HCT116 (cell line): ENCODE measurements at regions not wholly inside any gene's neighbourhood (a gene's known extent, or its start where the extent isn't known, plus 50 kb on each side); places are given as distances from the start of the nearest gene placed in this dataset.

ENCODE experiments used
- ATAC-seq: fragments of 200-7000 bp; cut with Tn5 transposase; 2 replicates; pipeline ENCODE4 v1.9.1; 2020; ENCODE audit warnings: mild to moderate bottlenecking, moderate library complexity
- BruUV-seq: library from RNA; stranded (reverse); fragments of 400-500 nt; replicated peaks from 2 replicates; lab custom pipeline; 2021; lab: Mats Ljungman, UMichigan
- CTCF ChIA-PET: fragments of 300-600 bp; sonication (Branson Sonifier 250); formaldehyde crosslinking; loops from one replicate; lab custom pipeline; 2021; ENCODE audit warnings: antibody characterized with exemption; lab: Charles Lee
- POLR2A ChIA-PET: fragments of 300-600, 350-600 bp; sonication (Branson Sonifier 250); formaldehyde crosslinking; loops from one replicate; lab custom pipeline; 2021; ENCODE audit warnings: antibody characterized with exemption; lab: Charles Lee
- RAD21 ChIA-PET, 2 experiments: fragments of 300-600 bp; sonication (Branson Sonifier 250); formaldehyde crosslinking; loops; one replicate each; lab custom pipeline; 2023; ENCODE audit warnings: low total read pairs in 2 of 2; ENCODE audit not compliant: uncharacterized antibody in 2 of 2, unreplicated experiment in 2 of 2, low non-redundant PET in 1 of 2; lab: Charles Lee
- DNase-seq: peaks from one replicate; pipeline ENCODE4 v3.0.0-alpha.2; 2010; ENCODE audit warnings: low read depth, low spot score
- H2AFZ ChIP-seq: fragments of 200-600 bp; shearing (Covaris generic), sonication (generic); 2 replicates; pipeline ENCODE4 v1.6.1; 2017; ENCODE audit warnings: low read depth, mixed run types, mixed read lengths, antibody characterized with exemption, low read length; ENCODE audit not compliant: poor library complexity, severe bottlenecking
- H3K27ac ChIP-seq: 2 replicates; pipeline ENCODE4 v1.5.1; 2012; ENCODE audit warnings: low read depth, low read length
- H3K27me3 ChIP-seq: fragments of 200-600 bp; sonication (generic); 2 replicates; pipeline ENCODE4 v1.6.1; 2016; ENCODE audit warnings: mixed run types, low read length, mixed read lengths; ENCODE audit not compliant: insufficient read depth
- H3K36me3 ChIP-seq, 2 experiments: fragments of 200-500 bp in 1 of 2; fragments of 200-600 bp in 1 of 2; sonication (Bioruptor generic) in 1 of 2; sonication (generic) in 1 of 2; 2 replicates each; pipeline versions ENCODE4 v1.5.1 to v1.6.1; 2014 to 2016; ENCODE audit warnings: low read length in 2 of 2, inconsistent platforms in 1 of 2, mixed read lengths in 1 of 2, mixed run types in 1 of 2; ENCODE audit not compliant: insufficient read depth in 2 of 2, control insufficient read depth in 1 of 2
- H3K4me1 ChIP-seq, 2 experiments: fragments of 200-600 bp in 1 of 2; sonication (generic) in 1 of 2; 2 replicates each; pipeline versions ENCODE4 v1.5.1 to v1.6.1; 2012 to 2017; ENCODE audit warnings: low read length in 2 of 2, inconsistent platforms in 1 of 2, mild to moderate bottlenecking in 1 of 2, mixed read lengths in 1 of 2, mixed run types in 1 of 2, moderate library complexity in 1 of 2; ENCODE audit not compliant: insufficient read depth in 2 of 2, control insufficient read depth in 1 of 2
- H3K4me2 ChIP-seq: fragments of 200-600 bp; sonication (generic); 2 replicates; pipeline ENCODE4 v1.6.1; 2017; ENCODE audit warnings: mixed run types, low read length, mixed read lengths
- H3K4me3 ChIP-seq, 2 experiments: fragments of 200-600 bp in 1 of 2; sonication (generic) in 1 of 2; replicated peaks in 1 of 2; 2 replicates each; pipeline ENCODE4 v1.5.1; 2011 to 2016; ENCODE audit warnings: low read length in 2 of 2, control low read depth in 1 of 2, low read depth in 1 of 2, mild to moderate bottlenecking in 1 of 2, mixed read lengths in 1 of 2, mixed run types in 1 of 2
- H3K79me2 ChIP-seq: fragments of 200-600 bp; sonication (generic); 2 replicates; pipeline ENCODE4 v1.6.1; 2017; ENCODE audit warnings: mild to moderate bottlenecking, mixed run types, low read length, moderate library complexity, mixed read lengths; ENCODE audit not compliant: insufficient read depth
- H3K9ac ChIP-seq: fragments of 200-600 bp; sonication (generic); 2 replicates; pipeline ENCODE4 v1.6.1; 2016; ENCODE audit warnings: low read length, mixed read lengths
- H3K9me2 ChIP-seq: fragments of 200-600 bp; sonication (generic), shearing (Covaris generic); 2 replicates; pipeline ENCODE4 v1.6.1; 2017; ENCODE audit warnings: mixed run types, mild to moderate bottlenecking, moderate library complexity; ENCODE audit not compliant: insufficient read depth
- H3K9me3 ChIP-seq, 2 experiments: fragments of 200-500 bp in 1 of 2; fragments of 200-600 bp in 1 of 2; sonication (Bioruptor generic) in 1 of 2; sonication (generic) in 1 of 2; 2 replicates each; pipeline ENCODE4 v1.6.1; 2014 to 2017; ENCODE audit warnings: low read length in 2 of 2, mixed read lengths in 2 of 2, inconsistent platforms in 1 of 2, low read depth in 1 of 2, mild to moderate bottlenecking in 1 of 2, mixed run types in 1 of 2, moderate library complexity in 1 of 2; ENCODE audit not compliant: control insufficient read depth in 1 of 2, insufficient read depth in 1 of 2
- H4K20me1 ChIP-seq: fragments of 200-600 bp; sonication (generic), shearing (Covaris generic); 2 replicates; pipeline ENCODE4 v1.6.1; 2017; ENCODE audit warnings: mixed run types, mild to moderate bottlenecking, moderate library complexity; ENCODE audit not compliant: insufficient read depth
- CBX3 ChIP-seq: IDR thresholded peaks from 2 replicates; pipeline ENCODE4 v1.6.1; 2012; ENCODE audit warnings: low read depth
- CTCF ChIP-seq, 3 experiments: fragments of 200-600 bp in 1 of 3; sonication (generic) in 1 of 3; IDR thresholded peaks in 2 of 3; conservative IDR thresholded peaks in 1 of 3; 2 replicates each; pipeline ENCODE4 v1.5.1; 2012 to 2017; ENCODE audit warnings: low read depth in 2 of 3, low read length in 2 of 3, antibody characterized with exemption in 1 of 3, borderline replicate concordance in 1 of 3, control low read depth in 1 of 3, mild to moderate bottlenecking in 1 of 3, mixed read lengths in 1 of 3, mixed run types in 1 of 3, moderate library complexity in 1 of 3; ENCODE audit not compliant: insufficient read depth in 1 of 3
- EGR1 ChIP-seq: IDR thresholded peaks from 2 replicates; pipeline ENCODE4 v1.6.1; 2012; ENCODE audit warnings: low read depth
- RAD21 ChIP-seq: IDR thresholded peaks from 2 replicates; pipeline ENCODE4 v1.6.1; 2012; ENCODE audit warnings: low read depth, mild to moderate bottlenecking
- SIN3A ChIP-seq: IDR thresholded peaks from 2 replicates; pipeline ENCODE4 v1.6.1; 2012; ENCODE audit warnings: low read depth
- SP1 ChIP-seq: IDR thresholded peaks from 2 replicates; pipeline ENCODE4 v1.6.1; 2012; ENCODE audit warnings: low read depth
- SRF ChIP-seq: IDR thresholded peaks from 2 replicates; pipeline ENCODE4 v1.6.1; 2012; ENCODE audit warnings: low read depth
- TCF7L2 ChIP-seq: IDR thresholded peaks from 2 replicates; pipeline ENCODE4 v1.7.0; 2011; ENCODE audit warnings: borderline replicate concordance, inconsistent platforms; ENCODE audit not compliant: insufficient read depth, insufficient read length; ENCODE audit errors: extremely low read depth
- ZBTB33 ChIP-seq: IDR thresholded peaks from 2 replicates; pipeline ENCODE4 v1.6.1; 2011; ENCODE audit warnings: mild to moderate bottlenecking, low read length, moderate library complexity; ENCODE audit not compliant: insufficient replicate concordance; ENCODE audit errors: extremely low read depth
- ZFX ChIP-seq: fragments of 450-650 bp; IDR thresholded peaks from 2 replicates; pipeline ENCODE4 v1.6.1; 2017
- ZNF274 ChIP-seq: fragments of 200-500 bp; sonication (Bioruptor generic); IDR thresholded peaks from 2 replicates; pipeline ENCODE4 v1.6.1; 2014; ENCODE audit warnings: mild to moderate bottlenecking, low read depth, low read length, inconsistent platforms
- intact Hi-C: fragments of 100-400 bp; cut with micrococcal nuclease; formaldehyde crosslinking; loops from 2 replicates; pipeline ENCODE4 v1.10.0; 2022
- TF ChIP-seq, protein P1 (sequence below): IDR thresholded peaks from 2 replicates; pipeline ENCODE4 v1.6.1; 2012; ENCODE audit warnings: low read depth
- TF ChIP-seq, protein P2 (sequence below): IDR thresholded peaks from 2 replicates; pipeline ENCODE4 v1.6.1; 2012

GRCh38 chr5:57884346-57885102, 401.9 kb upstream of the ACTBL2 start:
- BruUV-seq = no TSS peak
- ChIA-PET POLR2A (interaction anchor here (0.6 kb wide), 1 partner anchor 576 kb away, joined by 3 read pairs; no protein-coding TSS in a partner anchor), RAD21 (no interaction called here), CTCF (no interaction called here)
- H4K20me1 ChIP-seq = no peaks in the 10 kb centered on the region
- no peak overlapping the region for H3K27ac ChIP-seq
- intact Hi-C loops = no loop called here
- DNase-seq (no peak), ATAC-seq (no peak)
- H3K4me1 ChIP-seq = peaks cover 10 to 22% of the 10 kb centered on the region in 2 experiments
- no peaks in the 10 kb centered on the region for H3K36me3 ChIP-seq
- H3K9ac ChIP-seq = no peak overlapping the region
- TF ChIP-seq TCF7L2 (no peak), SRF (no peak), CTCF (IDR thresholded peaks at IDR 0.05 in 2 of 3, conservative IDR thresholded peaks at IDR 0.05 in 1 of 3; ENCODE audit: borderline replicate concordance in 1 of 3, insufficient read depth in 1 of 3, low read depth in 2 of 3, low read length in 2 of 3) (no peak), SP1 (no peak), ZFX (no peak), ZBTB33 (no peak), SIN3A (no peak), ZNF274 (no peak), RAD21 (no peak), EGR1 (no peak), CBX3 (no peak)
- TF ChIP-seq, protein P1, sequence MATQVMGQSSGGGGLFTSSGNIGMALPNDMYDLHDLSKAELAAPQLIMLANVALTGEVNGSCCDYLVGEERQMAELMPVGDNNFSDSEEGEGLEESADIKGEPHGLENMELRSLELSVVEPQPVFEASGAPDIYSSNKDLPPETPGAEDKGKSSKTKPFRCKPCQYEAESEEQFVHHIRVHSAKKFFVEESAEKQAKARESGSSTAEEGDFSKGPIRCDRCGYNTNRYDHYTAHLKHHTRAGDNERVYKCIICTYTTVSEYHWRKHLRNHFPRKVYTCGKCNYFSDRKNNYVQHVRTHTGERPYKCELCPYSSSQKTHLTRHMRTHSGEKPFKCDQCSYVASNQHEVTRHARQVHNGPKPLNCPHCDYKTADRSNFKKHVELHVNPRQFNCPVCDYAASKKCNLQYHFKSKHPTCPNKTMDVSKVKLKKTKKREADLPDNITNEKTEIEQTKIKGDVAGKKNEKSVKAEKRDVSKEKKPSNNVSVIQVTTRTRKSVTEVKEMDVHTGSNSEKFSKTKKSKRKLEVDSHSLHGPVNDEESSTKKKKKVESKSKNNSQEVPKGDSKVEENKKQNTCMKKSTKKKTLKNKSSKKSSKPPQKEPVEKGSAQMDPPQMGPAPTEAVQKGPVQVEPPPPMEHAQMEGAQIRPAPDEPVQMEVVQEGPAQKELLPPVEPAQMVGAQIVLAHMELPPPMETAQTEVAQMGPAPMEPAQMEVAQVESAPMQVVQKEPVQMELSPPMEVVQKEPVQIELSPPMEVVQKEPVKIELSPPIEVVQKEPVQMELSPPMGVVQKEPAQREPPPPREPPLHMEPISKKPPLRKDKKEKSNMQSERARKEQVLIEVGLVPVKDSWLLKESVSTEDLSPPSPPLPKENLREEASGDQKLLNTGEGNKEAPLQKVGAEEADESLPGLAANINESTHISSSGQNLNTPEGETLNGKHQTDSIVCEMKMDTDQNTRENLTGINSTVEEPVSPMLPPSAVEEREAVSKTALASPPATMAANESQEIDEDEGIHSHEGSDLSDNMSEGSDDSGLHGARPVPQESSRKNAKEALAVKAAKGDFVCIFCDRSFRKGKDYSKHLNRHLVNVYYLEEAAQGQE = no peak
- TF ChIP-seq, protein P2, sequence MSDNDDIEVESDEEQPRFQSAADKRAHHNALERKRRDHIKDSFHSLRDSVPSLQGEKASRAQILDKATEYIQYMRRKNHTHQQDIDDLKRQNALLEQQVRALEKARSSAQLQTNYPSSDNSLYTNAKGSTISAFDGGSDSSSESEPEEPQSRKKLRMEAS = no peak
- H3K4me2 ChIP-seq = no peak overlapping the region
- H3K79me2 ChIP-seq = no peaks in the 10 kb centered on the region
- no peak overlapping the region for H3K4me3 ChIP-seq
- no peaks in the 10 kb centered on the region for H3K9me3 ChIP-seq
- no peak overlapping the region for H2AFZ ChIP-seq
- no peaks in the 10 kb centered on the region for H3K27me3 ChIP-seq
- H3K9me2 ChIP-seq = no peaks in the 10 kb centered on the region
